ENCODE measurements at regions not wholly inside any gene's neighbourhood (a gene's known extent, or its start where the extent isn't known, plus 50 kb on each side); places are given as distances from the start of the nearest gene placed in this dataset.

GRCh38 chr6:100267721-100268123 lies 197.0 kb downstream of the SIM1 start:
- DNase-seq, result no peak

DNA sequence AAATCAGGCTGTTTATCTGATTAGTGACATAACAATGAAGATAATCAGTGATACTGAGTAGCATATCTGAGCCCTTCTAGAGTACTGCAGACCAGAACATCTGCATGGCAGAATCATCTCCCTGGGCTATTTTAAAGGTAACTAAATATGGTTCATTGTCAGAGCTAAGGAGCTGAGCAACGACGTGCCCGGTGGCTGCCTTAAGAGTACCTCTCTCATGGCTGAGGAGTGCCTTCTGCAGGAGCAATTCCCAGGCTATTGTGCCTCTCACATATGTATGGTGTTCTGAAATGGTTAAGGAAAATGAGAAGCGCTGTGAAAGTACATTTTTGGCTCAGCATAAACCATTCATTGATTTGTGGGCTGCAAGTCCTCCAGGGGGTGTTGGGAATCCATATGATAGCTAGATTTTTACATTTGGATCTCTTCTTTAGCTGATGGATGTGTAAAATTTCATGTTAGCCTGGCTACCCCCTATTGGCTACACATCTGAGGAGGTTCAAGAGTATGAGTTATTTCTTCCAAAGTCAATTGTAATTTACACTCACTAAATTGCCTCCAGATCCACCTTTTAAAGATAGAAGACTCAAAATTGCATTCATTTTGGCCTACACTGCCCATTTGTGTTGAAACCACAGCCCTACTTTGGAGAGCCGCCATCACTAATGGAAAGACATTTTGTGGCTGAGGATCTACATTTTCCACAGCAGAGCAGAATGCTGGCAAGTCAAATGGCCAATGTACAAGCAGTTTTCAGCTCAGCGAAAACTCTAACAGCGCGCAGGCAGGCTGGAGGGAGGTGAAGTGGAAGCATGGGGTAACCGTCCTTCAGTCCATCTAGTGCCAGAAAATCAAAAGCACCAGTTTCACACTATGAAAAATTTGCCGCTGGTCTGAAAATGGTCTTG lies 198.0 kb downstream of the SIM1 start:
- no peak for DNase-seq

- no peak for DNase-seq
Measured at GRCh38 chr6:100262086-100262485, 202.6 kb downstream of the SIM1 start.

GRCh38 chr6:100261486-100261885 lies 203.2 kb downstream of the SIM1 start:
- no peak for DNase-seq

DNA sequence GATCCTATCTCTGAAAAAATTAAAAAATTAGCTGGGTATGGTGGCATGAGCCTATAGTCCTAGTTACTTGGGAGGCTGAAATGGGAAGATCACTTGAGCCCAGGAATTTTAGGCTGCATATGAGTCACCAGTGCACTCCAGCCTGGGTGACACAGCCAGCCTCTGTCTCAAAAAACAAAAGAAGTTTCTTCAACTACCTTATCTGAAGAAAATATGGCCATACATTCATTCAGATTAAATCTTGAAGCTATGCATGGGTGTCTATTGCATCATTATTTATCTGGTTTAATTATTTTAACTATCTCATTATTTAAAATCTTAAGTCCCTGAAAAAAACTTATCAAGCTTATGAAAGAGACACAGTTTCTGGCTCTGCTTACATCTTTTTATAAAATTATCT lies 204.1 kb downstream of the SIM1 start:
- DNase-seq, result no peak

DNA sequence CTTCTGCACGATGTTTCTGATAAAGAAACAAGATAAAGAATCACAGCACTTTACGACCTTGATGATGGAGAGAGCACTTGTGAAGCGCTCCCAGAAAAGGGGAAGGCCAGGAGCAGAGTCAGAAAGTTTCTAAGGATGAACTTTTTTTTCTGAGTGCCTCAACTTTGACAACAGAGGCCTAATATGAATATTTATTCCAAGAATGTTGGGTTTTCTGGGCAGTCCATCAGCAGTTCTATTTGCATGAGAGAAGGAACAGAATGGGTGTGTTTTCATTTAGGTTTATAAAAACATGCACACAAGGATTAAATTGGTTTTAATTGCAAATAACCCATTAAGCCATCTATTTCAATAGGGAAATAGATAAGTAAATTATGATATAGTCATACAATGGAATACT lies 204.9 kb downstream of the SIM1 start:
- DNase-seq, result no peak

DNA sequence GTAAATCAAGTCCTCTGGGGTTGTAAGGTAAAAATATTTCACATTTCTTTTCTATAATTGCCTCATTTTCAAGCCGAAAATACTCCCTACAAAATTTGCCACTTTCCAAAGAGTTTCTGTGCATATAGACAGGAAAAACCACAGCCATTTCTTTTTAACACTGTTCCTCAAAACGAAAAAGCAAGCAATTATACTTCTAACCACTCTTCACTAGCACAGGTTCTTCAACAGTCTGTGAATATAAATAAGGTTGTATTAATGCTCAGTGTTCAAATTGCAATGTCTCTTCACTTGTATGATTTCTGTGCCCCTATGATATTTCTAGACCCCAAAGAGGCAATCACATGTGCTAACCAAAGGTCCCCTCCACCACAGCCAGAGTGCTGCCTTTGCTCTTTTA lies 206.0 kb downstream of the SIM1 start:
- no peak for DNase-seq

GRCh38 chr6:100257793-100258395 lies 206.8 kb downstream of the SIM1 start:
- no peak for DNase-seq

- no peak for DNase-seq
Measured at GRCh38 chr6:100255701-100256100, 209.0 kb downstream of the SIM1 start.

DNA sequence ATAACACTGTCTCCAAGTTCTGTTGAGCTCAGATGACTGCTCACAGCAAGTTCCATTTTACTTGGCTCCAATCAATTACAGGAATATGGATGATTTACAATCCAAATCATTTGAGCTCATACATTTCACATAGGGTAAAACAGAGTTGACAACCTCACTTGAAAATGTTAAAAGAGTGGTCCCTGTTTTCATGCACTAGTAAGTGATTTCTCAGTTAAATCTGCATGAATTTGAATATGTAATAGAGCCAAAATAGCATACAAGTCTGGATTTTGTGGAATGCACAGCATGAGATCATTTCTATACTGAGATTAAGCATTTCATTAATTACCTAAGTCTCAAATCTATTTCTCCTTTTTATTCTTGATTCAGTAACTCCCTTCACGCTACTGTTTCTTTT lies 217.6 kb downstream of the SIM1 start:
- DNase-seq, result no peak

DNA sequence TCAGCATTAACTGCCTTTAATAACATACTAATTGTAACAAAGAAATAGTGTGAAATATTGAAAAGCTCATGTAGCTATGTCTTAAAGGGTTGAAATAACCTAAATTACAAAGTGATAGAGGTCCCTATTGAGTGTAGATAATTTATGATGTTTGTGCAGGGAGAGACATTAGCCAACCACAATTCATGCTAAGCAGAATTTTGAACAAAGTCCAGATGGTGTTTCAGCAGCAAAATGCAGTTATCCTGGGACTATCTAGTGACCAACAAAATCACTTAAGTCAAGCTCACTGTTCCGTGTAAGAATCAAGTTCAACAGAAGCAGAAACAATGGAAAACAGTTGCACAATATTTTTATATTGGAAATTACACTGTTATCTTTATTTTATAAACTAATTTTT lies 218.5 kb downstream of the SIM1 start:
- no peak for DNase-seq

DNA sequence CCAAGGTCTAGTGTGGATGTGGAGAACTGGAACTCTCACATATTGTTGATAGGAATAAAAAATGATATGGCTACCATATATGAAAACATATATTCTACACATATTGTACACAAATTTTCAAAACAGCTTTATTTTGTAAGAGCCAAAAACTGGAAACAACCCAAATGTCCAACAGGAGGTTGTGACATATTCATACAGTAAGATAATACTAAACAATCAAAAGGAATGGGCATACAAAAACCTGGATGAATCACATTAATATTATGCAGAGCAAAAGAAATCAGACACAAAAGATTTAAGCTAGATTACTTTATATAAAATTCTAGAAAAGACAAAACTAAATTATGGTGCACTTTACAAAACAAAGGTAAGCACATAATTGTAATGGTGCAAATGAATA lies 223.9 kb downstream of the SIM1 start:
- no peak for DNase-seq

GRCh38 chr6:100237821-100238220 lies 226.9 kb downstream of the SIM1 start:
- DNase-seq, result no peak

DNA sequence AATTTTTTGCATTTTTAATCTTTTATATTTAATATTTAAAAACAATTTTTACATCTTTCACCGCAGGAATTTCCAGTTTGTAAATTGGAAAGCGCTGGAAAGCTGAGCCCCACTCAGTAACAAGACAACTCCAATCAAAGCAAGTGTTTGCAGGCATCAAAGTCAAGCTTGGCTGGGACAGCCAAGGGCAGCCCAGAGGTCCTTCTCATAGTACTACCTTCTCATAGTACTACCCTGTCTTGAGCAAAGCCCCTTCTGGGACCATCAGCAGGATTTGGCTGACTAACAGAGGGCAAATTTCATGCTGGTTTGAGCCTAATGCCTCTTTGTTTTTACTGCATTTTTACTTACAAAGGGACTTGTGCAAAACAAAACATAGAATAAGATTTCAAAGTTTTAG lies 228.3 kb downstream of the SIM1 start:
- no peak for DNase-seq

- no peak for DNase-seq
Measured at GRCh38 chr6:100235631-100236030, 229.1 kb downstream of the SIM1 start.

DNA sequence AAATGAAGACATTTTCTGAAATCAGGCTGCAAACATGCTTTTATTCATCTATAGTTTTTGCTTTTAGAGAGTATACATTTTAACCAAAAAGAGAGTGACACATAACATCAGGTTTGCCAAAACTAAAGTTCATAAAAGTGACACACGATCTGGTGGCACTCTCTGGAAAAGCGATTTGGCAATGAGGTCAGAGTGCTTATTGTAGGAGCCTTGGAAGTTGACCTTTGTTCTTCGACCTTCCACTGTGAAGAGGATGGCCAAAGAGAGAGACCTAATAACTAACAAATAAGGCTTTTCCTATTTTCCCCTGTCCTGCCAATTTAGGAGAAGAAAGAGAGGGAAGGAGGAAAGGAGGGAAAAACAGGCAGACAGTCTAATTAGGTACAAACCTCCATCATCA lies 230.1 kb downstream of the SIM1 start:
- no peak for DNase-seq

DNA sequence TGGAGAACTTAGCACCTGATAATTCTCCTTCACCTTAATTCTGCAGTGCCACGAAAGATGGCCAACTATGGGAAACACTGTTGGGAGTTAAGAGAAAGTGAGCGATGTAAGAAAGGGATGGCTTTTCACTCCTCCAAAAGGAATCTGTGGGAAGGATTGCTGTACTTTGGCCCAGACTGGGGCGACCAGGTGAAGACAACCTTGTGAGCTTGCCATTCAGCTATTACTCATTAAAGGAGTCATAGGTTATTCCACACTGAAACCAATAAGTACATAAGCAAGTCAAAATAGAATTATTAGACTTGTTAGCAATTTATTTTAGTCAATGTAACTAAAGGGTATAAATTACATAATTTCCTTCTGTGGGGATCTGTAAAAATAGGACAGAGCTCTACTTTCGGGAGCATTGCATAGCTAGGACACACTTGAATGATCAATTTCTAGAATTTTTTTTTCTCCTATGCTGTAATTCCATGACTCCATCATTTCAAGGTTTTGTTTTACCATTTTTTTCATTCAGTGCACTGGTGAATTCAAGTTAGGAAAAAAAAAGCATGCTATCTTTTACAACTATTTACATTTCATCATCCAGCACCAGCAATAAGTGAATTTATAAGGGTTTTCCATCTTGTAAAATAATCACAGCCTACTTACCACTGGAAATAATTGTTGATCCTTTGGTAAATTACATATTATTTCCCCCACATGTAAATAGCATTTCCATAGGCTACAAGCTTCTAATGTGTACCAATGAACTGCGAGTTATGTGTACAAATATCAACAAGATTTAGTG lies 231.7 kb downstream of the SIM1 start:
- DNase-seq, result no peak

GRCh38 chr6:100230953-100231316 lies 233.8 kb downstream of the SIM1 start:
- DNase-seq, result no peak

DNA sequence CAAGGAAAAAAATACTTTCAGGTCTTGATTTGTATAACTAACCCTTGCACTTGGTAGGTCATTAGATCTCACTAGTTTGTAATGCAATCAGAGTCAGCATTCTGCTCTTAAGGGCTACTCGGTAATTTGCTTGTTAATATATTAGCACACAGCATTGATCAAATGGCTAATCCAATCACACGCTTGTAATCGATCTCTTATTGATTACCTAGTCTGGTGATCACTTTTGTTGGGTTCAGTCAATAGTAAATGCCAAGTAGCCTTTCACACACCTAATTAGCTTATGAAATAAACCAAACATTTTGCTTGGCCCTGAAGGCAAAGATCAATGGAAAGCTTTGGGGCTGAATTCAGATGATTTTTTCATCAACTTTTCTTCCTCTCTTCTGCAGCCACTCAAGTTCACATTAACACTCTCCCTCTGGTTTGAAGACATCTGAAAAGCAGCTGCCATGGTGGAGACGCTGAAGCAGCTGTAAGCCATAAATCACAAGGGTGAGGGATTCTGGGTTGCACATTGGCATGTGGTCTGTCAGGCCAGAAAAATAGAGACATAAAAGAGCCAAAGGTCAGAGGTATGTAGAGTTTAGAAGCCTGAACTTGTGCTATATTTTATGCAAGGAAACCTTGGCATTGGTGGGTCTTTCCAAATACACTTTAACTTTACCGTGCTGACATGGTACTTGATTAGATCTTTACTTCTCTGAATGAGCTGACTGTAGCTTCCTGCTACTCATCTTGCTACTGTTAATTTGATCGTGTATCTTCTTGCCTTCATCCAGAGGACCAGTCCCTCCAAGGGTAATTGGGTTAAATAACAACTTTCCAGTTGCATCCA lies 234.4 kb downstream of the SIM1 start:
- DNase-seq, result no peak

GRCh38 chr6:100229512-100229911 lies 235.2 kb downstream of the SIM1 start:
- no peak for DNase-seq

DNA sequence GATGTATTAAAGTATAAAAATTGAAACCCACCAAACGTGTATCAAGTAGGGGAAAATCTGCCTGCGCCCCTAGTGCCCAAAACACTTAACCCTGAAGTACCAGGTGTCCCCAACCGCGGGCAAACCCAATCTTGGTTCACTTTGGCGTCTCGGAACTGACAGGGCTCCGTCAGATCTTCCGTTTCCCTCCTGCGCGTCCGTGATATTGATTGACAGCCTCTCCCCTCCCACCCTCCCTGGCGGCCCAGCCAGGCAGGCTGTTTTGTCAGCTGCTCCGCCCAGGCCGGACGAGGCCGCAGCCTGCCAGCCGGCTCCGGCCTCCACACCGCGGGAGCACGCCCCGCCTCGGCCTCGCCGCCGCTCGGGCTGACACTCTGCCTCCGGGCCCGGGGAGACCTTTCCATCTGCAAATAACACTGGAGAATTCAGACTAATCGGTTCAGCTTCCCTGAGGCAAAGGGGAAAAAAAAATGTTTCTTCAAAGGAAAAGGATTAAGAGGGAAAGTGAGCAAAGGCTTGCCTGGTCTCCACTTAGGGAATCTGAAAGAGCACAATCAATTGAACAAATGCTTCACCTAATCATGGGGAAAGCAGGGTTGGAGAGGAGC lies 234.9 kb upstream of the MCHR2 start:
- peak; percentile 50 for DNase-seq

- DNase-seq, result no peak
Measured at GRCh38 chr6:100228437-100228833, 234.4 kb upstream of the MCHR2 start.

DNA sequence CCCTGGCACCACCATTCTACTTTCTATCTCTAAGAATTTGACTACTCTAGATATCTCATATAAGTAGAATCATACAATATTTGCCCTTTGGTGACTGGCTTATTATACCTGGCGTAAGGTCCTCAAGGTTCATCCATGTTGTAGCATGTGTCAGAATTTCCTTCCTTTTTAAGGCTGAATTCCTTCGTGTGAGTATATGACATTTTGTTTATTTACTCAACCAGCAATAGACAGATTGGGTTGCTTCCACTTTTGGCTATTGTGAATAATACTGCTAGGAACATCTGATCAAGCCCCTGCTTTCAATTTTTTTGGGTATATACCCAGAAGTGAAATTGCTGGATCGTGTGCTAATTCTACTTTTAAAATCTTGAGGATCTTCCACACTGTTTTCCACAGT lies 232.8 kb upstream of the MCHR2 start:
- DNase-seq, result no peak

All from CD4-positive, alpha-beta T cell treated with Interleukin-15 for 1 hour (primary cell).